ENCODE measurements at regions not wholly inside any gene's neighbourhood (a gene's known extent, or its start where the extent isn't known, plus 50 kb on each side); places are given as distances from the start of the nearest gene placed in this dataset.

DNA sequence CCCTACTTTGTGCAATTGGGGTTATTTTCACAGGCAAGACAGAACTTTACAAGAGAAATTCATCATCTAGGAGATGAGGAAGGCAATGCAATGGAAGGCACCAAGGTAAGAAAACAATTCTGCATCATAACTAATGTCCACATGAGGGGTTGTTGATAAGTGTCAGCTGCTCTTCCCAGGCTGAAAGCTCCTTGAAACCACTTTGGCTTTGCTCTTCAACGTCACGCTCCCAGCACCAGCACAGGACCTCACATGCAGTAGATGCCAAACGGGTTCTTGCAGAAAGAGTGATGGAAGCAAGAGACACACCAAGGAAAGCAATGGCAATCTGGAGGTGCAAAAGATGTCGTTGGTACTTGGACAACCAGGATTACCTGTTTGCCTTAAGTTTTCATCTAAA, 485.5 kb downstream of the BCL11B start:
- TF ChIP-seq CTCF (IDR thresholded peaks at IDR 0.05), result no peak
- no peak for TF ChIP-seq POLR2A (IDR thresholded peaks at IDR 0.05)
- TF ChIP-seq POLR2AphosphoS5 (IDR thresholded peaks at IDR 0.05), result no peak

Data from prostate gland (tissue), 2 donors.